Activated naive CD8-positive, alpha-beta T cell (primary cell): ENCODE measurements at regions not wholly inside any gene's neighbourhood (a gene's known extent, or its start where the extent isn't known, plus 50 kb on each side); places are given as distances from the start of the nearest gene placed in this dataset.

Experiments used
- H3K27ac Mint-ChIP-seq: one replicate; pipeline ENCODE4 v1.8.0; 2021; ENCODE audit warnings: mixed read lengths
- H3K27me3 Mint-ChIP-seq: one replicate; pipeline ENCODE4 v1.8.0; 2021; ENCODE audit warnings: mixed read lengths
- H3K36me3 Mint-ChIP-seq: one replicate; pipeline ENCODE4 v1.8.0; 2021; ENCODE audit warnings: mixed read lengths
- H3K4me1 Mint-ChIP-seq: one replicate; pipeline ENCODE4 v1.8.0; 2021; ENCODE audit warnings: low read depth, mixed read lengths
- H3K4me3 Mint-ChIP-seq: one replicate; pipeline ENCODE4 v1.8.0; 2021; ENCODE audit warnings: mild to moderate bottlenecking, mixed read lengths
- H3K9me3 Mint-ChIP-seq: one replicate; pipeline ENCODE4 v1.8.0; 2021; ENCODE audit warnings: low read depth, mixed read lengths

DNA sequence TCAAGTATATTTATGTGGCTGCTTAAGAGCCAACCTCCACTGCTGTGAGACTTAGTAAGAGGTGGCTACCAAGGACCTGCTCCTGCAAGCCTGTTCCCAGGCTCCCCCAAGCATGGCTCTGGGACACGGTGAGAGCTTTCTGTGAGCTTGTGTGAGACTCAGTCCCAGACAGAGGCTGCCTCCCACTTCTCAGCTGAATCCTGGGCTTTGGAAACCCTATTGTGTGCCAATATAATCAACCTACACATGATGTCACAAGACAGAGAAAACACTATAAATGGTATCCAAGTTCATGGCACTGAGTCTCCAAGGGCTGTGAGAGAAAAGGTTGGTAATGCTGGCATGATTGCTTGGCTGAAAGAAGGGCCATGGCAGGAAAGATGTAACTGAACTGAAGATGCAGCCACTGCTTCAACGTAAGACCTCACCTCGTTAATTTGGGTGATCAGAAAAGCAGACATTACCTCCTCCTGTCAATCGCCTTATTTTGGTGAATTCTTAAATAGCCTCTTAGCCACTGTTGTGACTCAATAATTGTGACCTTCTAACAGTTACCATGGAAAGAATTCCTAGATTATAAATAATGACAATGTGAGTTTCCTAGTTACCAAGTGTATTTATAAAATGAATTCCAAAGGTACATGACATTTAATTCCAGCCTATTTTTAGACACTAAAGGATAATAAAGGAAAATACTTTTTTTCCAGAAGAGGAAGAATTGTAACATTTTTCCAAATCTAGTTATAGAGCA is 332.0 kb downstream of the IRS2 start:
- H3K27ac Mint-ChIP-seq = no peak overlapping the region
- H3K9me3 Mint-ChIP-seq = no peaks in the 10 kb centered on the region
- H3K36me3 Mint-ChIP-seq = no peaks in the 10 kb centered on the region
- H3K4me1 Mint-ChIP-seq = no peaks in the 10 kb centered on the region
- no peak overlapping the region for H3K4me3 Mint-ChIP-seq
- peaks cover 4% of the 10 kb centered on the region for H3K27me3 Mint-ChIP-seq

- H3K9me3 Mint-ChIP-seq = no peaks in the 10 kb centered on the region
- H3K4me3 Mint-ChIP-seq = no peak overlapping the region
- H3K27ac Mint-ChIP-seq = no peak overlapping the region
- H3K4me1 Mint-ChIP-seq = no peaks in the 10 kb centered on the region
- no peaks in the 10 kb centered on the region for H3K27me3 Mint-ChIP-seq
- H3K36me3 Mint-ChIP-seq = no peaks in the 10 kb centered on the region
Measured at GRCh38 chr13:109451726-109452125, 334.7 kb downstream of the IRS2 start.

DNA sequence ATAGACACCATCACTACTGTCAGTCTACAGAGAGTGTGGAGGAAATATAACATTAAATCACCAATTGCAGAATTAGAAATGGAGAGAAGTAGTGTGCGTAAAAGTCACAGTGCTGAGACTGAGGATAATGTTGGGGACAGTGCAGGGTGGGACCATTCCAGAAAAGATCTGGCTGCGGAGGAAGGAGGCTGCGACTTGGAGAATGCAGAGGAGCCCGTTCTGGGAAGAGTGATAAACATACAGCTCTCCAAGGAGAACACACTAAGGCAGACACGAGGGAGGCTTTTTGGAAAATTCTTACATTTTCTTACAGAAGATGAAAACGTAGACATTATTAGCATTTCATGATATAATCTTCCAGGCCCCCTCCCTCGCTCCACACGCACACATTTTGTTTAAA is 337.8 kb downstream of the IRS2 start:
- H3K27ac Mint-ChIP-seq = no peak overlapping the region
- H3K4me3 Mint-ChIP-seq = no peak overlapping the region
- peaks cover 2% of the 10 kb centered on the region for H3K27me3 Mint-ChIP-seq
- H3K4me1 Mint-ChIP-seq = no peaks in the 10 kb centered on the region
- H3K36me3 Mint-ChIP-seq = no peaks in the 10 kb centered on the region
- H3K9me3 Mint-ChIP-seq = no peaks in the 10 kb centered on the region

DNA sequence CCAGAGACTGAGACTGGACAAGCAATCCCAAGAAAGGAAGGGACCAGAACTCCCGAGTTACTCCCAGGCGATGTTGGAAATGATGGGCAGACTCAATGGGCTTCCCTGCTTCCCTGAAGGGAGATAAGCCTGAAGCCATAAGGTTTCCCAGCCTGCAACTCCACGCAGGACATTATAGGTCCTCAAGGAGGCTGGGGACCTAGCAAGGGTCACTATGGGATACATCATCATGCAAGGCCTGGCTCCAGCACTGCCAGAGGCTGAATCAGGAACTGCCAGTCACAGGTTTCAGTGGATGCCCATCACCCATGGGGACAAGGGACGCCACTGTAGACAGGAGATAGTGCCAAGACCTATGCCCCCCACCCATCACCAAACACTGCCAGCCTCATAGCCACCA is 338.7 kb downstream of the IRS2 start:
- Mint-ChIP-seq H3K9me3 (no peaks in the 10 kb centered on the region), H3K27me3 (peaks cover 2% of the 10 kb centered on the region), H3K4me1 (no peaks in the 10 kb centered on the region), H3K27ac (no peak overlapping the region), H3K36me3 (no peaks in the 10 kb centered on the region), H3K4me3 (no peak overlapping the region)

GRCh38 chr13:109440320-109440719 is 346.1 kb downstream of the IRS2 start:
- Mint-ChIP-seq H3K4me1 (no peaks in the 10 kb centered on the region), H3K27me3 (peaks cover 5% of the 10 kb centered on the region), H3K36me3 (no peaks in the 10 kb centered on the region), H3K9me3 (no peaks in the 10 kb centered on the region), H3K27ac (no peak overlapping the region), H3K4me3 (no peak overlapping the region)

GRCh38 chr13:109439813-109440212 is 346.6 kb downstream of the IRS2 start:
- Mint-ChIP-seq H3K4me3 (no peak overlapping the region), H3K27me3 (peaks cover 5% of the 10 kb centered on the region), H3K36me3 (no peaks in the 10 kb centered on the region), H3K27ac (no peak overlapping the region), H3K9me3 (no peaks in the 10 kb centered on the region), H3K4me1 (no peaks in the 10 kb centered on the region)

GRCh38 chr13:109436841-109437240 is 349.5 kb downstream of the IRS2 start:
- Mint-ChIP-seq H3K9me3 (peaks cover 5% of the 10 kb centered on the region), H3K27me3 (peaks cover 6% of the 10 kb centered on the region), H3K27ac (no peak overlapping the region), H3K36me3 (no peaks in the 10 kb centered on the region), H3K4me1 (no peaks in the 10 kb centered on the region), H3K4me3 (no peak overlapping the region)

- Mint-ChIP-seq H3K27ac (no peak overlapping the region), H3K36me3 (no peaks in the 10 kb centered on the region), H3K9me3 (peaks cover 5% of the 10 kb centered on the region), H3K4me1 (no peaks in the 10 kb centered on the region), H3K27me3 (peaks cover 10% of the 10 kb centered on the region), H3K4me3 (no peak overlapping the region)
Measured at GRCh38 chr13:109436055-109436622, 350.2 kb downstream of the IRS2 start.

DNA sequence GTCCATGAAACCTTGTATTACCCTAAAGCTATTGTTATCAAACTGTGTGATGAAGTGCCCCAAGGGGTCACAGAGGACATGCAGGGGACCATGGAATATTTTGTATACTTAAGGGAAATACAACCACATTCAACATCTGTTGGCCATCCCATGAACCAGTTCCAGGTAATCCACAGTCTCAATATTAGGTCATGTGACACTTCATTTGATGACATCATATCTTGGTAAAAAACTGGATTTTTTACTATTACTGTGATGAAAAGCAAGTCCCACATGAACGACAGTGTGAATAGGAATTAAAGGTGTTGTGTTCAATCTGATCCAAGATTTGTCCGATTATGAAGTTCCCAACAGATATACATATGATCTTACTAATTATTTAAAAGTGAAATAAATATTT is 355.2 kb downstream of the IRS2 start:
- Mint-ChIP-seq H3K4me1 (no peaks in the 10 kb centered on the region), H3K27ac (no peak overlapping the region), H3K36me3 (no peaks in the 10 kb centered on the region), H3K27me3 (peaks cover 12% of the 10 kb centered on the region), H3K4me3 (no peak overlapping the region), H3K9me3 (peaks cover 5% of the 10 kb centered on the region)

DNA sequence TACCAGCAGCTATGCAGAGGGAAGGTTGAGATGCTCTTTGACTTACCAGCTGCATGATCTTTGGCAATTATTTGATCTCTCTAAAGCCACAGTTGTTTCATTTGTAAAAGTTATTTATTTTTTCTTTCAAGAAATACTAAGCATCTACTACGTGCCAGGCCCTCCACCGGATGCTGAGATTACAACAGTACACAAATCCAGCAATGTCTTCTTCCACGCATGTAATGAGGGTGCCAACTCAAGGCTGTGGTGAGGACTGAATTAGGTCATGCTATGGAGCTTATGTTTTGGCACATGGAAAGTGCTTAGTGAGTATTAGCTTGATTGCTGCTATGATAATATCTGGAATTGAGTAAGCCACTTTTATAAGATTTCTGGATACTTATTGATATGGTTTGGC is 358.2 kb downstream of the IRS2 start:
- H3K9me3 Mint-ChIP-seq = peaks cover 2% of the 10 kb centered on the region
- no peak overlapping the region for H3K27ac Mint-ChIP-seq
- peaks cover 2% of the 10 kb centered on the region for H3K4me1 Mint-ChIP-seq
- no peak overlapping the region for H3K4me3 Mint-ChIP-seq
- no peaks in the 10 kb centered on the region for H3K36me3 Mint-ChIP-seq
- peaks cover 10% of the 10 kb centered on the region for H3K27me3 Mint-ChIP-seq

GRCh38 chr13:109427695-109428094 is 358.7 kb downstream of the IRS2 start:
- peaks cover 2% of the 10 kb centered on the region for H3K4me1 Mint-ChIP-seq

DNA sequence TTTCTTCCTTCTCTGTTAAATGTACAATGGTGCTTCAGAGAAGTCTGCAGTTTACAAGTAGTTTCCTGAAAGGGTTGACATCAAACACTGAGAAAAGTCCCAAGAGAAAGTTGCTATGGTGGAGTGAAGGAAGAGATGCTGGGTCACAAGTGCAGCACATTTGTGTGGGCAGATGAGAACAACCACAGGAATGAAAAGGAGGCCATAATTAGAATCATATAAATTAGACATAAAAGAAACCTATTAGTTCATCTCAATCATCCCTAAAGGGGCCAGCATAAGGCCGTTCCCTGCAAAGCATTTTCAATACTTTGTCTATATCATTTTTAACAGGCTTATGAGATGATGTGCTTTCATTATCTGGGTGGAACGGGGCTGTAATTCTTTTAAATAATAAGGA is 359.2 kb downstream of the IRS2 start:
- H3K9me3 Mint-ChIP-seq = no peaks in the 10 kb centered on the region
- H3K27ac Mint-ChIP-seq = no peak overlapping the region
- H3K4me1 Mint-ChIP-seq = peaks cover 2% of the 10 kb centered on the region
- H3K4me3 Mint-ChIP-seq = no peak overlapping the region
- H3K27me3 Mint-ChIP-seq = peaks cover 11% of the 10 kb centered on the region
- no peaks in the 10 kb centered on the region for H3K36me3 Mint-ChIP-seq

More at GRCh38 chr13:109427695-109428094, 358.7 kb downstream of the IRS2 start:
- Mint-ChIP-seq H3K4me3 (no peak overlapping the region), H3K27ac (no peak overlapping the region), H3K9me3 (no peaks in the 10 kb centered on the region), H3K27me3 (peaks cover 10% of the 10 kb centered on the region), H3K36me3 (no peaks in the 10 kb centered on the region)

DNA sequence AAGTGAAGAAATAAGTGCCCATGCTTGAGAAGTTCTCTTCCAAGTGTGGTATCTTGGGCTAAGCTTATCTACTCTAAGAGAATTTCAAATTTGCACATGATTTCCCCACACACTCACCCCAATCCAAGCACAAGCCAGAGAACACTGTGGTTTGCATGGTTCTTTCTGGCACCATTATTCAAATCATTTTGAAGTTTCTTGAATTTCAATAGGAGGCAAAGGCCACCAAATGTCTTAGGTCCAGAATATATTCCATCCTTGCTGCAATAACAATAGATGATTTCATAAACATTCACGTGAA is 359.7 kb downstream of the IRS2 start:
- no peaks in the 10 kb centered on the region for H3K36me3 Mint-ChIP-seq
- H3K4me3 Mint-ChIP-seq = no peak overlapping the region
- H3K4me1 Mint-ChIP-seq = peaks cover 2% of the 10 kb centered on the region
- peaks cover 9% of the 10 kb centered on the region for H3K27me3 Mint-ChIP-seq
- no peak overlapping the region for H3K27ac Mint-ChIP-seq
- H3K9me3 Mint-ChIP-seq = no peaks in the 10 kb centered on the region

GRCh38 chr13:109425821-109426689 is 360.3 kb downstream of the IRS2 start:
- Mint-ChIP-seq H3K36me3 (no peaks in the 10 kb centered on the region), H3K27ac (no peak overlapping the region), H3K4me3 (no peak overlapping the region), H3K27me3 (peaks cover 8% of the 10 kb centered on the region), H3K4me1 (peaks cover 2% of the 10 kb centered on the region), H3K9me3 (no peaks in the 10 kb centered on the region)

- Mint-ChIP-seq H3K36me3 (no peaks in the 10 kb centered on the region), H3K27ac (no peak overlapping the region), H3K27me3 (peaks cover 5% of the 10 kb centered on the region), H3K4me1 (peaks cover 2% of the 10 kb centered on the region), H3K9me3 (no peaks in the 10 kb centered on the region), H3K4me3 (no peak overlapping the region)
Measured at GRCh38 chr13:109422161-109422560, 364.2 kb downstream of the IRS2 start.
